Osteoblast (primary cell): ENCODE measurements at regions not wholly inside any gene's neighbourhood (a gene's known extent, or its start where the extent isn't known, plus 50 kb on each side); places are given as distances from the start of the nearest gene placed in this dataset.

Experiments used
- DNase-seq: peaks from one replicate; pipeline ENCODE4 v3.0.0; 2011; ENCODE audit warnings: low spot score, mixed read lengths; ENCODE audit not compliant: insufficient read length; ENCODE audit errors: missing footprints
- H2AFZ ChIP-seq: 2 replicates; pipeline ENCODE4 v1.6.0; 2011; ENCODE audit warnings: mild to moderate bottlenecking, low read length
- H3K27ac ChIP-seq: 2 replicates; pipeline ENCODE4 v1.5.1; 2011; ENCODE audit warnings: mild to moderate bottlenecking, low read depth, low read length, moderate library complexity
- H3K27me3 ChIP-seq: 2 replicates; pipeline ENCODE4 v1.6.0; 2012; ENCODE audit warnings: mild to moderate bottlenecking, control low read depth, inconsistent platforms, low read length, moderate library complexity; ENCODE audit not compliant: insufficient read depth
- H3K36me3 ChIP-seq: 2 replicates; pipeline ENCODE4 v1.5.1; 2011; ENCODE audit warnings: mild to moderate bottlenecking, low read length, control low read depth, moderate library complexity; ENCODE audit not compliant: insufficient read depth
- H3K4me1 ChIP-seq: 2 replicates; pipeline ENCODE4 v1.5.1; 2011; ENCODE audit warnings: mild to moderate bottlenecking, low read length, control low read depth, moderate library complexity; ENCODE audit not compliant: insufficient read depth
- H3K4me2 ChIP-seq: 2 replicates; pipeline ENCODE4 v1.6.0; 2011; ENCODE audit warnings: mild to moderate bottlenecking, low read length; ENCODE audit not compliant: insufficient read depth
- H3K4me3 ChIP-seq: fragments of 200-600 bp; sonication (generic); 3 replicates; pipeline ENCODE4 v1.5.1; 2012; ENCODE audit warnings: mild to moderate bottlenecking, low read length, inconsistent platforms; ENCODE audit not compliant: insufficient read depth
- H3K79me2 ChIP-seq: 2 replicates; pipeline ENCODE4 v1.6.0; 2012; ENCODE audit warnings: mild to moderate bottlenecking, low read length, control low read depth, inconsistent platforms; ENCODE audit not compliant: insufficient read depth
- H3K9me3 ChIP-seq: 2 replicates; pipeline ENCODE4 v1.5.1; 2011; ENCODE audit warnings: low read depth, low read length, control low read depth
- H4K20me1 ChIP-seq: 2 replicates; pipeline ENCODE4 v1.6.0; 2012; ENCODE audit warnings: mild to moderate bottlenecking, low read length, control low read depth; ENCODE audit not compliant: insufficient read depth
- TF ChIP-seq, protein P1 (sequence below): IDR thresholded peaks from 2 replicates; pipeline ENCODE4 v1.5.1; 2011; ENCODE audit warnings: mild to moderate bottlenecking, low read depth, low read length, moderate library complexity; ENCODE audit errors: extremely low read depth

DNA sequence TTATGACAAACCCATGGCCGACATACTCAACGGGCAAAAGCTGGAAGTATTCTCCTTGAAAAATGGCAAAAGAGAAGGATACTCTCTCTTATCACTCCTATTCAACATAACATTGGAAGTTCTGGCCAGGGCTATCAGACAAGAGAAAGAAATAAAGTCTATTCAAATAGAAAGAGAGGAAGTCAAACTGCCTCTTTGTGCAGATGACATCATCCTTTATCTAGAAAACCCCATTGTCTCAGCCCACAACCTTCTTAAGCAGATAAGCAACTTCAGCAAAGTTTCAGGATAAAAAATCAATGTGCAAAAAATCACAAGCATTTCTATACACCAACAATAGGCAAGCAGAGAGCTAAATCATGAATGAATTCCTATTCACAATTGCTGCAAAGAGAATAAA, 1799.9 kb upstream of the ACO1 start:
- no peak overlapping the region for H3K4me2 ChIP-seq
- H3K4me3 ChIP-seq: no peak overlapping the region
- no peaks in the 10 kb centered on the region for H3K79me2 ChIP-seq
- H3K9me3 ChIP-seq: peaks cover 3% of the 10 kb centered on the region
- no peak for DNase-seq
- H4K20me1 ChIP-seq: no peaks in the 10 kb centered on the region
- H2AFZ ChIP-seq: no peak overlapping the region
- H3K4me1 ChIP-seq: no peaks in the 10 kb centered on the region
- no peaks in the 10 kb centered on the region for H3K27me3 ChIP-seq
- H3K36me3 ChIP-seq: no peaks in the 10 kb centered on the region
- no peak overlapping the region for H3K27ac ChIP-seq
- TF ChIP-seq, protein P1, sequence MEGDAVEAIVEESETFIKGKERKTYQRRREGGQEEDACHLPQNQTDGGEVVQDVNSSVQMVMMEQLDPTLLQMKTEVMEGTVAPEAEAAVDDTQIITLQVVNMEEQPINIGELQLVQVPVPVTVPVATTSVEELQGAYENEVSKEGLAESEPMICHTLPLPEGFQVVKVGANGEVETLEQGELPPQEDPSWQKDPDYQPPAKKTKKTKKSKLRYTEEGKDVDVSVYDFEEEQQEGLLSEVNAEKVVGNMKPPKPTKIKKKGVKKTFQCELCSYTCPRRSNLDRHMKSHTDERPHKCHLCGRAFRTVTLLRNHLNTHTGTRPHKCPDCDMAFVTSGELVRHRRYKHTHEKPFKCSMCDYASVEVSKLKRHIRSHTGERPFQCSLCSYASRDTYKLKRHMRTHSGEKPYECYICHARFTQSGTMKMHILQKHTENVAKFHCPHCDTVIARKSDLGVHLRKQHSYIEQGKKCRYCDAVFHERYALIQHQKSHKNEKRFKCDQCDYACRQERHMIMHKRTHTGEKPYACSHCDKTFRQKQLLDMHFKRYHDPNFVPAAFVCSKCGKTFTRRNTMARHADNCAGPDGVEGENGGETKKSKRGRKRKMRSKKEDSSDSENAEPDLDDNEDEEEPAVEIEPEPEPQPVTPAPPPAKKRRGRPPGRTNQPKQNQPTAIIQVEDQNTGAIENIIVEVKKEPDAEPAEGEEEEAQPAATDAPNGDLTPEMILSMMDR: no peak

GRCh38 chr9:30591461-30591860, 1793.0 kb upstream of the ACO1 start:
- H3K27me3 ChIP-seq: no peaks in the 10 kb centered on the region
- no peak for DNase-seq
- no peak overlapping the region for H3K4me3 ChIP-seq
- no peak overlapping the region for H3K27ac ChIP-seq
- no peaks in the 10 kb centered on the region for H3K36me3 ChIP-seq
- H3K4me1 ChIP-seq: no peaks in the 10 kb centered on the region
- no peaks in the 10 kb centered on the region for H4K20me1 ChIP-seq
- H3K4me2 ChIP-seq: no peak overlapping the region
- TF ChIP-seq, protein P1: no peak
- no peak overlapping the region for H2AFZ ChIP-seq
- H3K9me3 ChIP-seq: no peaks in the 10 kb centered on the region
- no peaks in the 10 kb centered on the region for H3K79me2 ChIP-seq

GRCh38 chr9:30597608-30598007, 1786.8 kb upstream of the ACO1 start:
- no peak for DNase-seq
- Histone ChIP-seq H3K4me1 (no peaks in the 10 kb centered on the region), H3K27ac (no peak overlapping the region), H3K79me2 (no peaks in the 10 kb centered on the region), H3K36me3 (no peaks in the 10 kb centered on the region), H3K27me3 (no peaks in the 10 kb centered on the region), H2AFZ (no peak overlapping the region), H3K4me2 (no peak overlapping the region), H4K20me1 (no peaks in the 10 kb centered on the region), H3K4me3 (no peak overlapping the region), H3K9me3 (no peaks in the 10 kb centered on the region)
- TF ChIP-seq, protein P1: no peak

- no peaks in the 10 kb centered on the region for H3K9me3 ChIP-seq
- H3K79me2 ChIP-seq: no peaks in the 10 kb centered on the region
- no peak overlapping the region for H3K27ac ChIP-seq
- H2AFZ ChIP-seq: no peak overlapping the region
- H3K4me1 ChIP-seq: no peaks in the 10 kb centered on the region
- H3K4me3 ChIP-seq: no peak overlapping the region
- DNase-seq: no peak
- H3K27me3 ChIP-seq: no peaks in the 10 kb centered on the region
- TF ChIP-seq, protein P1: no peak
- H3K36me3 ChIP-seq: no peaks in the 10 kb centered on the region
- no peak overlapping the region for H3K4me2 ChIP-seq
- H4K20me1 ChIP-seq: no peaks in the 10 kb centered on the region
These were observed 1778.5 kb upstream of the ACO1 start for GRCh38 chr9:30605936-30606335.
